ENCODE measurements at regions not wholly inside any gene's neighbourhood (a gene's known extent, or its start where the extent isn't known, plus 50 kb on each side); places are given as distances from the start of the nearest gene placed in this dataset.
"Not testable (repeated sequence)": the region's sequence is repeated elsewhere in the genome, so short reads cannot be mapped to it uniquely, and the experiment has no call there.

DNA sequence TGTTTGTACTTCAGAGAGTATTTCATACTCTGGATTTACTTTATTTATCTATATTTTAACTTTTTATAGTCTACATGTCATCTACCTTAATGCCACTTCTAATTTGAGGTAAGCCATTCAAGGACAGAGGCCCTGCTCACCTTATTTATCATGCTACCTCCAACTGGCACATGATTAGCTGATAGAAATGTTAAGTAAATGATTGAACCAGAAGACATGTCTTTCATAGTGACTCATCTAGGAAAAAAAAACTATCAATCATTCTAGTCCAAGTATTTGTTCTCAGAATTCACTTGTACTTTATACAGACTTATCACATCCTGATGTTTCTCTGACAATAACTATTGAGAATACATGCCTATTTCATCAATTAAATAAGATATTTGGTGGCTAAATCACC is 856.3 kb downstream of the XPNPEP1 start:
- no peak for DNase-seq (ENCODE audit: low spot score in 2 of 2)
- H3K9me3 ChIP-seq, result no peaks in the 10 kb centered on the region
- TF ChIP-seq, protein P1, sequence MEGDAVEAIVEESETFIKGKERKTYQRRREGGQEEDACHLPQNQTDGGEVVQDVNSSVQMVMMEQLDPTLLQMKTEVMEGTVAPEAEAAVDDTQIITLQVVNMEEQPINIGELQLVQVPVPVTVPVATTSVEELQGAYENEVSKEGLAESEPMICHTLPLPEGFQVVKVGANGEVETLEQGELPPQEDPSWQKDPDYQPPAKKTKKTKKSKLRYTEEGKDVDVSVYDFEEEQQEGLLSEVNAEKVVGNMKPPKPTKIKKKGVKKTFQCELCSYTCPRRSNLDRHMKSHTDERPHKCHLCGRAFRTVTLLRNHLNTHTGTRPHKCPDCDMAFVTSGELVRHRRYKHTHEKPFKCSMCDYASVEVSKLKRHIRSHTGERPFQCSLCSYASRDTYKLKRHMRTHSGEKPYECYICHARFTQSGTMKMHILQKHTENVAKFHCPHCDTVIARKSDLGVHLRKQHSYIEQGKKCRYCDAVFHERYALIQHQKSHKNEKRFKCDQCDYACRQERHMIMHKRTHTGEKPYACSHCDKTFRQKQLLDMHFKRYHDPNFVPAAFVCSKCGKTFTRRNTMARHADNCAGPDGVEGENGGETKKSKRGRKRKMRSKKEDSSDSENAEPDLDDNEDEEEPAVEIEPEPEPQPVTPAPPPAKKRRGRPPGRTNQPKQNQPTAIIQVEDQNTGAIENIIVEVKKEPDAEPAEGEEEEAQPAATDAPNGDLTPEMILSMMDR (IDR thresholded peaks at IDR 0.05), result no peak
- TF ChIP-seq POLR2A (IDR thresholded peaks at IDR 0.05), result no peak
- no peak for TF ChIP-seq EP300 (IDR thresholded peaks at IDR 0.05)

GRCh38 chr10:109065821-109066220 is 857.5 kb downstream of the XPNPEP1 start:
- 83 to 89% methylated on average over 2 of the region's 2 CpGs for WGBS, 2 donors
- H3K27ac ChIP-seq, result no peak overlapping the region
- no peak for DNase-seq (ENCODE audit: low spot score in 2 of 2)
- H3K4me3 ChIP-seq, result no peak overlapping the region
- no peaks in the 10 kb centered on the region for H3K36me3 ChIP-seq
- H3K9me3 ChIP-seq, result peaks cover 0 to 6% (median 0%) of the 10 kb centered on the region in 4 donors
- no peak for TF ChIP-seq POLR2A (IDR thresholded peaks at IDR 0.05)
- TF ChIP-seq EP300 (IDR thresholded peaks at IDR 0.05), result no peak
- H3K4me1 ChIP-seq, result no peaks in the 10 kb centered on the region
- H3K27me3 ChIP-seq, result no peaks in the 10 kb centered on the region

More for the DNA sequence above, 856.3 kb downstream of the XPNPEP1 start:
- no peaks in the 10 kb centered on the region for H3K27me3 ChIP-seq
- H3K27ac ChIP-seq, result no peak overlapping the region
- H3K4me3 ChIP-seq, result no peak overlapping the region
- H3K36me3 ChIP-seq, result no peaks in the 10 kb centered on the region
- H3K4me1 ChIP-seq, result no peaks in the 10 kb centered on the region

- Histone ChIP-seq H3K36me3 (no peaks in the 10 kb centered on the region), H3K27ac (no peak overlapping the region), H3K27me3 (no peaks in the 10 kb centered on the region), H3K9me3 (peaks cover 0 to 9% (median 0%) of the 10 kb centered on the region in 4 donors), H3K4me1 (no peaks in the 10 kb centered on the region), H3K4me3 (no peak overlapping the region)
- TF ChIP-seq, protein P1 (IDR thresholded peaks at IDR 0.05), result no peak
- TF ChIP-seq EP300 (IDR thresholded peaks at IDR 0.05) (no peak), POLR2A (IDR thresholded peaks at IDR 0.05) (no peak)
- DNase-seq (ENCODE audit: low spot score in 2 of 2), result no peak
These were observed 860.9 kb downstream of the XPNPEP1 start for GRCh38 chr10:109062371-109062770.

- H3K4me3 ChIP-seq, result no peak overlapping the region
- H3K27me3 ChIP-seq, result no peaks in the 10 kb centered on the region
- H3K27ac ChIP-seq, result no peak overlapping the region
- TF ChIP-seq POLR2A (IDR thresholded peaks at IDR 0.05) (no peak), EP300 (IDR thresholded peaks at IDR 0.05) (no peak)
- no peaks in the 10 kb centered on the region for H3K4me1 ChIP-seq
- 62 to 69% methylated on average over 2 of the region's 2 CpGs for WGBS, 2 donors
- no peaks in the 10 kb centered on the region for H3K36me3 ChIP-seq
- H3K9me3 ChIP-seq, result no peaks in the 10 kb centered on the region
- no peak for DNase-seq (ENCODE audit: low spot score in 2 of 2)
These were observed 868.1 kb downstream of the XPNPEP1 start for GRCh38 chr10:109055243-109055642.

DNA sequence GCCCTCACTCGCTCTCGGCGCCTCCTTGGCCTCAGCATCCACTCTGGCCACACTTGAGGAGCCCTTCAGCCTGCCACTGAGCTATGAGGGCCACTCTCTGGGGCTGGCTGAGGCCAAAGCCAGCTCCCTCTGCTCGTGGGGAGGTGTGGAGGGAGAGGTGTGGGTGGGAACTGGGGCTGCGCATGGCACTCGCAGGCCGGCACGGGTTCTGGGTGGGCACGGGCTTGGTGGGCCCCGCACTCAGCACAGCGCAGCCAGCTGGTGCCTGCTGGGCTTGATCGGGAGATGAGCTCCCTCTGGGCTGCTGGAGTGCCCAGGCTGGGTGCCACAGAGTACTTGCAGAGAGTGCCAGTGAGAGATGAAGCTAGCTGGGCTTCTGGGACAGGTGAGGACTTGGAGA is 875.5 kb downstream of the XPNPEP1 start:
- H3K4me1 ChIP-seq, result no peaks in the 10 kb centered on the region
- TF ChIP-seq EP300 (IDR thresholded peaks at IDR 0.05) (no peak), POLR2A (IDR thresholded peaks at IDR 0.05) (no peak)
- no peak for DNase-seq (ENCODE audit: low spot score in 2 of 2)
- 82 to 89% methylated on average over 11 of the region's 12 CpGs for WGBS, 2 donors
- H3K27ac ChIP-seq, result no peak overlapping the region
- no peaks in the 10 kb centered on the region for H3K27me3 ChIP-seq
- H3K36me3 ChIP-seq, result no peaks in the 10 kb centered on the region
- H3K9me3 ChIP-seq, result peaks cover 0 to 9% (median 0%) of the 10 kb centered on the region in 4 donors
- H3K4me3 ChIP-seq, result no peak overlapping the region

- not testable (repeated sequence) for H3K27ac ChIP-seq; H3K36me3 ChIP-seq; H3K4me1 ChIP-seq; DNase-seq (ENCODE audit: low spot score in 2 of 2); H3K27me3 ChIP-seq; H3K4me3 ChIP-seq
- peaks cover 0 to 13% (median 0%) of the 10 kb centered on the region in 4 donors for H3K9me3 ChIP-seq
- 85 to 86% methylated on average over 2 of the region's 2 CpGs for WGBS, 2 donors
These were observed 876.9 kb downstream of the XPNPEP1 start for GRCh38 chr10:109046427-109046826.

GRCh38 chr10:109040622-109041021 is 882.7 kb downstream of the XPNPEP1 start:
- Histone ChIP-seq H3K4me1 (no peaks in the 10 kb centered on the region), H3K36me3 (no peaks in the 10 kb centered on the region), H3K4me3 (no peak overlapping the region), H3K27ac (no peak overlapping the region), H3K27me3 (no peaks in the 10 kb centered on the region), H3K9me3 (peaks cover 0 to 9% (median 0%) of the 10 kb centered on the region in 4 donors)
- no peak for DNase-seq (ENCODE audit: low spot score in 2 of 2)
- 91 to 99% methylated on average over 10 to 16 of the region's 17 CpGs for WGBS, 2 donors
- TF ChIP-seq EP300 (IDR thresholded peaks at IDR 0.05), result no peak

DNA sequence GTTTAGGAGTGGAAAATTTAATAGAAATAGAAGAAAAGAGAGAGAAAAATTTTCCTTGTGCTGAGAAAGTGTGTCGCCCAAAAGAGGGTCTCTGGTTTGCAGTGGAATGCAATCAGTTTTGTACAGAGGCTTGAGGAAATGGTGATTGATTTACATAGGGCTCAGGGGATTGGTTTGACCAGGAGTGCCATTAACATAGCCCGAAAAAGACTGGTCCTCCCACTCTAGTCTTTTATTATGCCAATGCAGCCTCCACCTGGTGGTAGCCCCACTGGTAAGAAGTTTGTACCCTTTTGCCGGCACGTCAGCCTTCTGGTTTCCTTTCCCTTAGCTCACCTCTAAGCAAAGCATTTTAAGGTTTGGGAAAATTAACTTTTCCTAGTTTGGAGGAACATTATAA is 885.3 kb downstream of the XPNPEP1 start:
- H3K4me1 ChIP-seq, result no peaks in the 10 kb centered on the region
- H3K27ac ChIP-seq, result no peak overlapping the region
- H3K9me3 ChIP-seq, result peaks cover 0 to 9% (median 0%) of the 10 kb centered on the region in 4 donors
- DNase-seq (ENCODE audit: low spot score in 2 of 2), result no peak
- H3K27me3 ChIP-seq, result no peaks in the 10 kb centered on the region
- TF ChIP-seq POLR2A (IDR thresholded peaks at IDR 0.05), result no peak
- TF ChIP-seq, protein P1 (IDR thresholded peaks at IDR 0.05), result no peak
- no peaks in the 10 kb centered on the region for H3K36me3 ChIP-seq
- WGBS, 2 donors, result 91 to 92% methylated on average over 4 of the region's 4 CpGs
- no peak overlapping the region for H3K4me3 ChIP-seq

Data from tibial nerve (tissue), 4 donors.